Bronchial epithelial cell (primary cell): ENCODE measurements at regions not wholly inside any gene's neighbourhood (a gene's known extent, or its start where the extent isn't known, plus 50 kb on each side); places are given as distances from the start of the nearest gene placed in this dataset.

Experiments
- DNase-seq: peaks from one replicate; pipeline ENCODE4 v3.0.0-alpha.2; 2010; ENCODE audit warnings: low read depth
- FAIRE-seq: peaks from 2 replicates; lab custom pipeline; 2011; peaks lifted over from hg19 to GRCh38; lab: Jason Lieb, UNC
- H3K27me3 ChIP-seq: 2 replicates; pipeline ENCODE4 v1.5.1; 2011; ENCODE audit warnings: low read length; ENCODE audit not compliant: control insufficient read depth, insufficient read depth
- H3K36me3 ChIP-seq: 2 replicates; pipeline ENCODE4 v1.5.1; 2011; ENCODE audit warnings: low read length; ENCODE audit not compliant: control insufficient read depth, insufficient read depth
- H3K4me3 ChIP-seq: 2 replicates; pipeline ENCODE4 v1.5.1; 2011; ENCODE audit warnings: mild to moderate bottlenecking, low read depth, low read length, control low read depth
- TF ChIP-seq, protein P1 (sequence below): IDR thresholded peaks from 2 replicates; pipeline ENCODE4 v1.5.1; 2011; ENCODE audit warnings: mild to moderate bottlenecking, moderate library complexity, low read length, control low read depth, inconsistent platforms; ENCODE audit not compliant: insufficient read depth, severe bottlenecking

DNA sequence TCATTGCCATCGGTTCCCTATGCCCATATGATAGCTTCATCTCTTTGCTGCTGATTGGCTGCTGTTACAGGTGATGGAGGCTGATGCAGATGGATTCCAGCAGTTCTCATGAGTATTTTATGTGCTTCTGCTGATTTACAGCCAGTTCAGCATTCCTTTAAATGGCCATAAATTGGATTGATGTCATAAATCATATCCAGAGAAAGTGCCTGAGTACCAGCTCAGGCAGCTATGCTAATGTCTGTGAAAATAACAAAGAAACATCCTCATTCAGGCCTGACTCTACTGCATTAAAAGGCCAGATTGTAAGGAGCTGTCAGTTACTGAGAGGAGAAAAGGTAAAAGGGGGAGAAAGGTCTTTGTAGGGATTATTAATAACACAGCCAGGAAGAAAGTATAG, 756.8 kb downstream of the IGSF11 start:
- no peak for DNase-seq
- TF ChIP-seq, protein P1, sequence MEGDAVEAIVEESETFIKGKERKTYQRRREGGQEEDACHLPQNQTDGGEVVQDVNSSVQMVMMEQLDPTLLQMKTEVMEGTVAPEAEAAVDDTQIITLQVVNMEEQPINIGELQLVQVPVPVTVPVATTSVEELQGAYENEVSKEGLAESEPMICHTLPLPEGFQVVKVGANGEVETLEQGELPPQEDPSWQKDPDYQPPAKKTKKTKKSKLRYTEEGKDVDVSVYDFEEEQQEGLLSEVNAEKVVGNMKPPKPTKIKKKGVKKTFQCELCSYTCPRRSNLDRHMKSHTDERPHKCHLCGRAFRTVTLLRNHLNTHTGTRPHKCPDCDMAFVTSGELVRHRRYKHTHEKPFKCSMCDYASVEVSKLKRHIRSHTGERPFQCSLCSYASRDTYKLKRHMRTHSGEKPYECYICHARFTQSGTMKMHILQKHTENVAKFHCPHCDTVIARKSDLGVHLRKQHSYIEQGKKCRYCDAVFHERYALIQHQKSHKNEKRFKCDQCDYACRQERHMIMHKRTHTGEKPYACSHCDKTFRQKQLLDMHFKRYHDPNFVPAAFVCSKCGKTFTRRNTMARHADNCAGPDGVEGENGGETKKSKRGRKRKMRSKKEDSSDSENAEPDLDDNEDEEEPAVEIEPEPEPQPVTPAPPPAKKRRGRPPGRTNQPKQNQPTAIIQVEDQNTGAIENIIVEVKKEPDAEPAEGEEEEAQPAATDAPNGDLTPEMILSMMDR = no peak
- Histone ChIP-seq H3K36me3 (no peaks in the 10 kb centered on the region), H3K4me3 (no peak overlapping the region), H3K27me3 (no peaks in the 10 kb centered on the region)
- no peak for FAIRE-seq

DNA sequence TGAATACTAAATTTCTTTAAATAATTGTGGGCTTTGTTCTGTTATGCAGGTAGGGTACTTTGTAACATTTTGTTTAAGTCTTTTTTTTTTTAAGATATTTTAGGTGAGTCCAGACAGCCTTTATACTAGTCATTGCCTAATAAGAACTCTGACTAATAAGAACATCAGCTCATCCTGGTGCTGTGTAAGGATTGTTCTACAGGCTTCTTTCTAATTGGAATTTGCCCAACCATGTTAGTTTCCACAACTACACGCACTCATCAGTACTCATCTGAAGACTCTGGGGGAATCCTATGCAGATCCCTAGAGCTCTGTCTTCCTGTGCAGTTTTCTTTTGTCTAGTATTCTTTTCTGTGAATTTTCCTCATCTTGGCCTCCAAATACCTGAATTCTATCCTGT, 741.8 kb downstream of the IGSF11 start:
- TF ChIP-seq, protein P1 = no peak
- DNase-seq (peak; percentile 64), FAIRE-seq (no peak)
- no peak overlapping the region for H3K4me3 ChIP-seq
- no peaks in the 10 kb centered on the region for H3K27me3 ChIP-seq
- H3K36me3 ChIP-seq = no peaks in the 10 kb centered on the region

DNA sequence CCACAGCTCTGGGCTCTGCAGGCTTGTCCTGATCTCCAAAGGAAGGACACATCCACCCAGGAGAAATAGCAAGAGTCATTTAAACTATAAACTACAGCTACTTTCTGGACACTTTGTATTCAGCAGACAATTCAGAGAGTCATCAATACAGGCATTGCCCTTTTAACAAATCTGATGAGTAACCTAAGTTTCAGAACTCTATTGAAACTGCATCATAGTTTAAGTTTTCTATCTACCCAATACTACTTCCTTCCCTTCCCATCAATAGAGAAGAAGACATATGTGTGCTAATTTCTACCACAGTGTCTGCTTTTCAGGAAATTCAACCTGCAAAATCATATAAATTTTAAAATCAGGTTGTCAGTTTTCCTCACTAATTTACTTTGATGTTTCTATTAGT, 736.5 kb downstream of the IGSF11 start:
- FAIRE-seq = no peak

DNA sequence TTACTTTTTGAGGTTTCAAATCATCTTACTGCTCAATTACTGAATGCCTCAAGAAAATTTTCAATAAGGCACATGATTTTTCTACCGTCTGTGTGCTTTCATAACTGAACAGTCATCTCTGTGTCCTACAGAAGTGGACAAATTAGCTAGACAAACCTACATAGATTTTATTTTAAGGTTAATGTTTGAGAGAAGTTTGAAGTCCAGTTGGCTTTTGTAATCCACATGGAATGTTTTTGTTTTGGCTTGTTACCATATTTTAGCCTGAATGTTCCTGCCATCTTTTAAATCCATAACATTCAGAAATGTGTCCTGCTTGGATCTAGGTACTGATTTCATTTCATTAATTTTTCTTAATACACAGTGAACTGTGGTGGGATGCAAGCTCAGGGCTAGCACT, 730.1 kb downstream of the IGSF11 start:
- H3K27me3 ChIP-seq = no peaks in the 10 kb centered on the region
- H3K36me3 ChIP-seq = no peaks in the 10 kb centered on the region
- FAIRE-seq (no peak), DNase-seq (no peak)
- no peak overlapping the region for H3K4me3 ChIP-seq
- TF ChIP-seq, protein P1 = no peak

More for the DNA sequence above, 736.5 kb downstream of the IGSF11 start:
- no peak for DNase-seq
- TF ChIP-seq, protein P1 = no peak
- H3K36me3 ChIP-seq = no peaks in the 10 kb centered on the region
- no peak overlapping the region for H3K4me3 ChIP-seq
- H3K27me3 ChIP-seq = no peaks in the 10 kb centered on the region

DNA sequence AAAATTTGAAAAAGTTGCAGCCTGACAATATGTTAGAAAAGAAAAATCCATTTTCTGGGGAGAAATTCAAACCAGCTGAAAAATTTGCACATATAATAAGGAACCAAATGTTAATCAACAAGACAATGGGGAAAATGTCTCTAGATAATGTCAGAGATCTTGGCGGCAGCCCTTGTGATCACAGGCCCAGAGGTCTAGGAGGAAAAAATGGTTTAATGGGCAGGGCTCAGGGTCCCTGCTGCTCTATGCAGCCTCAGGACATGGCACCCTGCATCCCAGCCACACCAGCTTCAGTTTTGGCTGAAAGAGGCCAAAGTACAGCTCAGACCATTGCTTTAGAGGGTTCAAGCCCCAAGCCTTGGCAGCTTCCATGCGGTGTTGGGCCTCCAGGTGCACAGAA, 701.9 kb downstream of the IGSF11 start:
- TF ChIP-seq, protein P1 = no peak
- H3K27me3 ChIP-seq = no peaks in the 10 kb centered on the region
- H3K36me3 ChIP-seq = no peaks in the 10 kb centered on the region
- DNase-seq = no peak
- H3K4me3 ChIP-seq = no peak overlapping the region
- no peak for FAIRE-seq

DNA sequence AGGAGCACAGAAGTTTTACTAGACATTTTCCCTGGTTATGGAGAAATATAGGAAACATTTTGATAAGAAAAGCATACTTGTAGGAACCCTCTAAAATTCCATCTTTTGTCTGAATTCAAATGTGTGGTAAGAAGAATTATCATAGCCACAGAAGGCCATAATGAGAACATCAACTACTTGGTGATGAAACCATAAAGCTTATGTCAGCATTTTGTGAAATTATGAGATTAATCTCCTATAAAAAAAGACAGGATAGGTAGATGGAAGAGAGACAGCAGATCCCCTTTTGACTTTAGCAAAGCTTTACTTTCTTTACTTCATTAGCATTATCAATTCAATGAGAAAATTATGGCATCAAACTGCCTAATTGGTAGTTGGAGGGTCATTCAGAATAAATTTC, 697.0 kb downstream of the IGSF11 start:
- FAIRE-seq (no peak), DNase-seq (no peak)
- TF ChIP-seq, protein P1 = no peak
- Histone ChIP-seq H3K36me3 (no peaks in the 10 kb centered on the region), H3K27me3 (no peaks in the 10 kb centered on the region), H3K4me3 (no peak overlapping the region)
